ENCODE measurements at regions not wholly inside any gene's neighbourhood (a gene's known extent, or its start where the extent isn't known, plus 50 kb on each side); places are given as distances from the start of the nearest gene placed in this dataset.
"Not testable (repeated sequence)": the region's sequence is repeated elsewhere in the genome, so short reads cannot be mapped to it uniquely, and the experiment has no call there.

DNA sequence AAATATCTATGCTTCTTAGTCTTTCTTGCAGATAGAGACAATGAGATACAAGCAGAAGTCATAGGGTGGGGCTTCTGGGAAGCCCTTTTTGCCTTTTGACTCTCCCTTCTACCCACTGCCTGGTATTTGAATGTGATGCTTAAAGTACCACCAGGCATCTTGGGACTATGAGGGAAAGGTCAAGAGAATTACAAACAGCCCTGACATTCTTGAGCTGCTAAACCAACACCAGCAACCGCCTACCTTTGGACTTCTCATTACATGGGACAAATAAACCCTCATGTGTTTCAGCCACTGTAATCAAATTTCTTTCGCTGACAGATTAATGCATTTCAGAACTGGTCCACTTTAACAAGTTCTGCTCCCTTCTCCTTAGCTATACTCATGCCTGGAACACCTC lies 112.8 kb downstream of the LUZP4 start:
- DNase-seq (ENCODE audit: low read depth), result no peak

DNA sequence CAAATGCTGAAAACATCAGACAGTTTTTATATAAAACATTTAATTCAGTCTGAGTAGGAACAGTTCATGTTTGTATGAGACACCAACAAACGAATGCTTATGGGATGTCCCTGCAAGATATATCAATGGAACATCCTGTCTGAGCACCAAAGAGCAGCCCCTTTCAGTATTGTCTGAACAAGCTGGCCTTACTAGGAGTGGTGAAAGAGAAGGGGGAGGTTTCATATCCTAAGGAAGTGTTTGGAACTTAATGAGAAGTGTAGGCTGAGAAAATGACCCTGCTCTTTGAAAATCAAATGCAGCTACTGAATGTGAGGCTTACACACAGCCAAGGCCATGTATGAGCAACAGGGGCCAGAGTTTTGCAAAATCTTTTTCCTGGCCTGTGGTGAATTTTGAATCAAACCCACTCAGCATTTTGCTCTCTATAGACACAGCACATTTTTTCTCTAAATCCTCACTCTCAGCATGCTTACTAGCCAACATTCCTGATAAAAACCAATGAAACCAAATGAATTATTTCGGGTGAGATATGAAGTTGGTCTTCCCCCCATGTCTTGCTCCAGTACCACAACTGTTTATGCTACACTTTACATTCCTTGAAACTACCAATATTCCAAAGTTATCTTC lies 119.4 kb downstream of the LUZP4 start:
- peak; percentile 84 for DNase-seq (ENCODE audit: low read depth)

DNA sequence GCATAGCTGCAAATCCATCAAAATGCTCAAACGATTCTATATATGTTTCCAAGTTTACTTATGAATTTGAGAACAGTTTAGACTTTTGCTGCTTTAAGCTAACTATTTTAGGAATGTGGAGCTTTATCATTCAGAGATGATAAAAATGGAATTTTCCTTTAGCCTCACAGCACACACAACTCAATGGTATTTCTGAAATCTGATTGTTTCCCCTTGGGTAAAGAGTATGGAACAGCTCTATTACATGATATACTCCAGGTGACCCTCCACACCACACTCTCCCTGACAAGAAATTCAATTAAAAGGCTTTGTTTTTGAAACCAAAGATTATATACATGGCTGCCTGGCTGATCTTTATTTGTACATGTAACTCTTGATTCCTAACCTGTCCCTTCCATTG lies 120.0 kb downstream of the LUZP4 start:
- DNase-seq (ENCODE audit: low read depth), result peak; percentile 54

DNA sequence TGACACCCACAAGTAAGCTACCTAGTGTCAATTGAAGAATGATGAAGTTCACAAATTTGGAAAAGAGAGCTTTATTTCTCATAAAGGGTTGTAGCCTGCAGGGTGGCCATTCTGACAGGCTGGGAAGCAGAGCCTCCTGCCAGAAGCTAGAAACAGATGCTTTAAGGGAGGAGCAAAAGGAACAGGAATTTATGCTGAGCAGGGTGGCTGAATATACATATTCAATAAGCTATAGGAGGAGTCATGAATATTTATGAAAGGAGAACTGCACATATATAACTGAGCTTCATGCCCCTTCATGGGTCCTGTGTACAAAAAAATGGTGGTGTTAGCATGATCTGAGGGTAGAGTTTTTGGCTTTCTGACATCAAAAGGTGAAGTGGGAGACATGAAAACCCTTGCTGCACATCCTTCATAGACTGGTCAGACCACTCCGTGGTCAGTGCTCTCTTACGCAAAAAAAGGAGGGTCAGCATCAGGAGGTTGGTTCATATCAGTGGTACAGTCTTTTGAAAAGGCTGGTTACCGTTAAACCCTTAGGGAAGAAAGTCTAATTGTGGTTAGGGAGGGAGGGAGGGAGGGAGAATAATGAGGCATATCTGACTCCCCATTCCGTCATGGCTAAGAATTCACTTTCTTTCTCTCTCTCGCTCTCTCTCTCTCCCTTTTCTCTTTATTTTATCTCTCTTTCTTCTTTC lies 121.4 kb downstream of the LUZP4 start:
- peak; percentile 88 for DNase-seq (ENCODE audit: low read depth)

DNA sequence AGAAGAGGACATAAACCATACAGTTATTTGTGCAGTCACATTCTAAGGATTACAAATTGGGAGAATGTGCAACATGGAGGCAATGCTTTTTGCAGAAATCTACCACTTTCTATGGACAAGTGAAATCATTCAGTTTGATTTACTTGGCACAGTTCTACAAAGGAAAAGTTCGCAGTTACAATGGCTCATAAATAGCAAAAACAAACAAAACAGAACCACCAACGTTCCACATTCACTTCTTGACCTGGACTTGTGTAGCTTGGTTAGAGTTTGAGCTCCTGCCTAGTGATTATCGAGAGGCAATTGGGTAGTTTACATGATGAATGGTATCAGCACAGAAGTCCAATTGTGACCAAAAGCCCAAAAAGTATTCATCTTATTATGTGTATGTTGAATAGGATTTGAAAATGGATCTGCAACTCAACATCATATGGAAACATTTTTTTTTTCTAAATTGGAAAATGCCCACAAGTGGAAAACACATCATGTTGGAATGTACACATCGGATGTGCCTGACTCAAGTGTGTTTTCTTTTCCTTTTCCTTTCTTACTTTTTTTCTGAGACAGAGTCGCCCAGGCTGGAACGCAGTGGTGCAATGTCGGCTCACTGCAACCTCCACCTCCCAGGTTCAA lies 123.8 kb downstream of the LUZP4 start:
- peak; percentile 21 for DNase-seq (ENCODE audit: low read depth)

DNA sequence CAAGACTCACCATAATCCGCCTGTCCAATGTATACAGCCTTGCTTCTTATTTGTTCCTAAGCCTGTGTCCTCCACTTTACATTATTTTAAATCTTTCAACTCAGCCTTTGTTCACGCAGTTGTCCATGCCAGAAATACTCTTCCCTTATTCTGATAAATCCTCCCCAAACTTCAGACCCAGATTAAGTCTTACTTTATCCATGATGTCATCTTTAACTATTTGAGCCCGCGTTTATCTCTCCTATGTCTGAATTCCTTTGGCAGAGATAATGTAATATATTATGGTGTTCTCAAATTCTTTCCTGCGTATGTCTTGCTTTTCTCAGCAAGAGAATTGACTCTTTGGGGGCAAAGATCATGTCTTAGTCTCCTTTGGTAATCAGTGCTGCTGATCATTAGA lies 129.6 kb downstream of the LUZP4 start:
- peak; percentile 70 for DNase-seq (ENCODE audit: low read depth)

DNA sequence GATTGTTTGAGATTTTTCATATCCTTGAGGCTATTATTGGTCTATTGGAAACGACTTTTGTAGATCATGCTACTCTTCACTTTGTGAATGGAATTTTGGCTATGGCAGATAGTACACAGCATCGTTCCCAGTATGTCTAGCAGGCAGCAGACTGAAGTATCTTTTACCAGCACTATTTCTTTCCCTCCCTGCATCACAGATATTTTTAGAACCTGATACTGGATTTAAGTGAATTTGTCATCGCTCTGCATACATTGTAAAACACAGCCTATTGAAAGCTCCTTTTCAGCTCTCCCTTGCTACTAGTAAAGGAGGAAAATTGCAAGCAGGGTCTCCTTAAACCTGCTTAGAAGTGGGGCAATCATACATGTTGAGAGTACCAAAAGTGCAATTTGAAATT lies 133.6 kb downstream of the LUZP4 start:
- DNase-seq (ENCODE audit: low read depth), result no peak

DNA sequence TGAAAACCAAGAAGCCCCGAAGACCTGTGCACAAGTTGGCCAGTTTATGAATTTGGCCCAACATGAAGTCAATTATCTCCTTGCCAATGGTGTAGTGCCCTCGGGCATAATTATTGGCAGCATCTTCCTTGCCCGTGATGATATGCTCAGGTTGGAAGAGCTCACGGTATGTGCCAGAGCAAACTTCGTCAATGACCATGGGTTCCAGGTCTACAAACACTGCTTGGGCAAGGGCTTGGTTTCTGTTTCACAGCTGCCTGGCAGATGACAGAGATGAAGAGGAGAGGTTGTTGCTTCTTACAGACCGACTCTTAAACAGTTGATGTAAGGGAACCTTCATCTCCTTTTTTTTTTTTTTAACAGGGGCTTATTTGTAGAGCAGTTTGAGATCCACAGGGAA lies 135.6 kb upstream of the PLS3 start:
- DNase-seq (ENCODE audit: low read depth), result no peak

DNA sequence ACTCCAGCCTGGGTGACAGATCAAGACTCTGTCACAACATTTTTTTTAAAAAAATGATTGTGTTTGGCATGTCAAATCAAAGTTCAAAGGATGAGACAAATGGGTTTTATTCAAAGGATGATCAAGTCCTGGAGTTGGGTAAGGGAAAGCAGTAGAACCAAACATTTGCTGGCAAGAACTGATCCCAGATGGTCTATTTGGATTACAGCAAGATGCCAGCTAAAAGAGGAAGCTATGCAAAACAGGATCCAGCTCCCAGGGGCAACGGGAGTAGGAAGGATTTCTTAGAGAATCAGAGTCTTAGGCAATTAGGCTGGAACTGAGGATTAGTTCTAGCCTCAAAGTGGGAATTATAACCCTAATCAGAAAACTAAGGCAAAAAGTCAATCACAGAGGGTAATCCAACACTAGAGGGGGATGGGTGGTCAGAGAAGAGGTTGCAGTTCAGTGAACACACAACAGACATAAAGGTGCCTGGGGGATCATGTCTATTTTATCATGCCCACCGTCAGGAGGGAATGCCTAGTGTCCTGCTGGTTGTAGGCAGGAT lies 133.0 kb upstream of the PLS3 start:
- DNase-seq (ENCODE audit: low read depth), result no peak

DNA sequence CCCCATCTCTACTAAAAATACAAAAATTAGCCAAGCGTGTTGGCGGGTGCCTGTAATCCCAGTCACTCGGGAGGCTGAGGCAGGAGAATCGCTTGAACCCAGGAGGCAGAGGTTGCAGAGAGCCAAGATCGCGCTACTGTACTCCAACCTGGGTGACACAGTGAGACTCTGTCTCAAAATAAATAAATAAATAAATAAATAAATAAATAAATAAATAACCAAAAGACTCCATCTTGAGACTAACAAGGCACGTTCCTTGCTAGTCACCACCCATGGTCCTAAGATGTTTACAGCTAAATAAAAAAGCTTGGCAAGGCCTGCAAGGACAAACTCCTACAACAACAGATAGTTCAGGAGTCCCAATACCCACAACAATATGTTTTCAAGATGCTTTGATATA lies 126.1 kb upstream of the PLS3 start:
- not testable (repeated sequence) for DNase-seq (ENCODE audit: low read depth)

DNA sequence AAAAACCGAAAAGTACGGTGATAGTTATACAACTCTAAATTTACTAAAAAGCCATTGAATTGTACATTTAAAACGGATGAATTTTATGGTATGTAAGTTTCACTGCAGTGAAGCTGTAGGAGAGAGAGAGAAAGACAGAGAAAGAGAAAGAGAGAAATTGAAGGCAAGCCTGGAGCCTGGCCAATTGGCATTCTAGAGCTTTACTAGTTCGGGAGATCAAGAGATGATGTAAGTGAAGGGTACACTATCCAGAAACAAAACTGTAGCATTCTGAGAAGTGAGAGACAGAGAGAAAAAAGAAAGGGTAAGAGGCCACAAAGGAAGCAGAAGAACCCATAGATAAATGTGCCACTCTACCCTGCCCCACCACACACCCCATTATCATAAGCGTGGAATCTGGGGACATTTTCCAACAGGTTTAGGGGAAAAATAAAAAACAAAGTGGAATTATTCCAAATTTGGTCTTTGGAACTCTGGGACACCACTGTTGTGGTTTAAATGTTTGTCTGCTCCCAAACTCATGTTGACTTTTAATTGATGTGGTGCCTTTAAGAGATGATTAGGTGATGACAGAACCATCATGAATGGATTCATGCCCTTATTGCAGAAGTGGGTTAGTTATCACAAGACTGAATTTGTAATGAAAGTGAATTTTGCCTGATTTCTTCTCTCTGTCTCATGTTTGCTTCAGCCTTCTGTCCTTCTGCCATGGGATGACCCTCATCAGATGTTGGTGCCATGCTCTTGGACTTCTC lies 123.0 kb upstream of the PLS3 start:
- DNase-seq (ENCODE audit: low read depth), result no peak

DNA sequence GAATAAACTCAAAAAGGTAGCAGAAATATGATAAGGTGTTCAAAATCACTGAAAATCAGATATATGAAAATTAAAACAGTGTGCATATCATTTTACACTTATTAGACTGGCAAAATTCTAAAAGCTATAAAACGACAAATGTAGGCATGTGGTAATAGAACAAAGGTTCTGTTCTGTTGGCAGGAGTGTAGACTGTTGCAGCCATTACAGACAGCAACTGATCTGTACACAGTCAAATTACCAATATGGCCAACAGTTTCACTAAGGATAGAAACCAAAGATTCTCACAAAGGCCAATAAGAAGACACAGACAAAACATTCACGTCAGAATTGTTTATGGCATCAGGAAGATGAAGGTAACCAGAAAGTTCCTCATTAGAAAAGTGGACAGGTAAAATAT lies 112.8 kb upstream of the PLS3 start:
- no peak for DNase-seq (ENCODE audit: low read depth)

DNA sequence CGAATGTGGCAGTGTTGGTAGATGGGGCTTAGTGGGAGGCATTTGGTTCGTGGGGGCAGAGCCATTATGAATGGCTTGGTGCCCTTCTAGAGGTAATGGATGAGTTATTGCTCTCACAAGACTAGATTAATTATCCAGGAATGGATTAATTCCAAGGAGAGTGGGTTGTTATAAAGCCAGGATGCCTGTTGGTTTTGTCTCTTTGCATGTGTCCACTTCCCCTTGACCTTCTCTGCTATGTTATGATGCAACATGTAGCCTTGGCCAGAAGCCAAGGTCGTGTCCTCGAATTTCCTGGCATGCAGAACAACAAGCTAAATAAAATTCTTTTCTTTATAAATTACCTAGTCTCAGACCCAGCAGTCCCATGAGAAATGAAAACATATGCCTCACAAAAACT lies 111.2 kb upstream of the PLS3 start:
- DNase-seq (ENCODE audit: low read depth), result peak; percentile 68

DNA sequence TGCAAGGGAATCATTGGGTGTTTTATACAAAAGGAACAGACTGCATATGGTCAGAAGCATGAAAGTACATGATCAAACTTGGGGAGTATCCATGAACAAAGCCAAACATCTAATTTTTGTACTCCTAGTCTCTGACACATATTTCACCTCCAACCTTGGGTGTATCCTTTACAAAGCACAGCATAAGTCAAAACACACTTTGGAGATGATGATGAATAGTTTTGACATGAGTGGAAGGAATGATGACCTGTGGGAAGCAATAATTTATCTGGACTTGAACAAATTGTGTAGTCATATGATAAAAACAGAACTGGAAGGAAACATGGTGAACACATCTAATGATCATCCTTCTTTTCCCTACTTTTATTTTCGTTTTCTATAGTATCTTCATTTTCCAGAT lies 108.7 kb upstream of the PLS3 start:
- peak; percentile 27 for DNase-seq (ENCODE audit: low read depth)

DNA sequence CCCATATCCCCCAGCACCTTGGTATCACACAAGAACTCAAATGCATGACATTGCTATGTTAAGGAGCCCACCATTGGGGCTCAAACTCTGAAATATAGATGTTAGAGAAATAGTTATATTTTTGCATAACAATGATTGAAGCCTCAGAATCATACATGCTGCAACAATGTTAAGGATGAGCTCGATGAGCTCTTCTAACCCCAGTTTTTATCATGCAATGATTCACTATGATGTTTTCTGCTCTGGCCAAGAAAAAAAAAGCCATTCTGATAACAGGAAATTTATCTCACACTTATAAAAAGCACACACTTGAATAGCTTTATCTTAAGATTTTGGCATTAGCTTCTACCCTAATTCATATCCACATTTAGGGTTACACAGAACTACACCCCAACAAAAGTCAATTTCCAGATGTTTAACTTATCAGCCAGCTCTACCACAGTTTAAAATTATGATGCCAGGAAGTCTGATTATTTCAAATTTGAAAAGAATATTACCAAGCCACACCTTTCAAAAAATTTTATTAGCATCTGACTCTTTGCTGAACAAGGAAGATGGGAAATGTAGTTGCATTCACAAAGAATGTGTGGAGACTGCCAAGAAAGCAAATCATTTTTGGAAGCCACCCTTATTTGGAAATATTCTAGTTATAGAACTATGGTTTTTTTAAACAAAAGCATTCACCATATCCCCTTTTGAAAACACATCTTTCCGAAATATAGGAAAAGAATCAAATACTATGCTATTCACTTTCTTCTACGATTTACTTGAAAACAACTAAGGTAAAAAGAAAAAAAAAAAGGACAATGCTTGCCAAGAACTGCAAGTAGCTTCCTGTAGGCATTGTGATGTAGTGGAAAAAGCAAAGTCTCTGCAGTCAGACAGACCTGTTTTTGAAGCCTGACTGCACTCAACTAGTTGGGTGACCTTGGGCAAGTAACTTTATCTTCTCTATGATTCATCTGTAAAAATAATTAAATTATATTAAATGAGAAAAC lies 100.8 kb upstream of the PLS3 start:
- DNase-seq (ENCODE audit: low read depth), result peak; percentile 50

DNA sequence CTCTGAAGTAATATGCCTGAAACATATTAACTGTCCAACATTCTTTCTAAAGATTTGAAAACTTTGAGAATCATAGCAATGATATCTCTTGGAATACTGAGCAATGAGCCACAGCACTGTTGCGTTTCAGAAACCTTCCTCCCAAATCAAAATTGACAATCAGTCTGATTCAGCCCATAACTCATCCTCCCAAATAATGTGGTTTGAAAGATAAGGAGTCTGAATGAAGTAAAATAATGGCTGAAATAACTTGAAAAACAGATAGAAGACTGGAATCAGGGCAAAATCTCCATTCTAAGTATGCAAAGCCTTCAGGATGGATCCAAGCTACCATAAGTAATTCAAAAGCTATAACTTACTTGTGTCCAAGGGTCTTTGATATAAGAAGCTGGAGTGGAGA lies 98.6 kb upstream of the PLS3 start:
- DNase-seq (ENCODE audit: low read depth), result peak; percentile 76

DNA sequence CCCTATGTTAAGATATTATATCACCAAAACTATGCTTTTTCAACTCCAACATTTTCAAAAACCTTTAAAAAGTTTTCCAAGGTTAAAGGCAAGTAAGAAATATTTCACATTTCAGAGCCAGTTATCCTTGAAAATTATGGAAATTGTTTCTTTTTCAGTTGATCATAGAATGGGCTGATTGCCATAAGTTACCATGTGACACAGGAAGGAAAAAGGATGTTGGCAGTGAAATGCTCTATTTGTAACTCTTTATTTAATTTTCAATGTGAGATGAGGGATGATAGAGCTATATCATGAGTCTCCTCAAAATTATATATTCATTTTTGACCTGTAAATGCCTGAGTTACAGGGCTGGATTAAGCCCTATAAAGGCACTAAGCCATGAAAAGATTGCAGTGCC lies 93.0 kb upstream of the PLS3 start:
- no peak for DNase-seq (ENCODE audit: low read depth)

DNA sequence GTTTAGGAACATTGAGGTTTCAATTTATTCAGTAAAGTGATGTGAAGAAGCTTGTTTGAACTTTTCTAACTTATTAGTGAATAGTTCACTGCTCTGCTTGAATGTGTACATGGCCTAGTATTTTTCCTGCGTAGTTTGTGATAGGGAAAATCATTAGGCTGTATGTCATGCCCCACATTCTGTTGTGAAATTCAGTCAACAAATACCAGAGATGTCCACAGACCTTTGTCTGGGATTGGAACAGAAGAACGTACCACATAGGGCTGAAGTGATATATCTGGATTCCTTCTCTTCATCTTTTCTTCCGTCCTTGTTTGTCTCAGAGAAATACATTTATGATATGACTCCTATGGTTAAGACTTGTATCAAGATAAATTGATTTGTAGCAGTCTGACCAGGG lies 88.8 kb upstream of the PLS3 start:
- DNase-seq (ENCODE audit: low read depth), result peak; percentile 87

DNA sequence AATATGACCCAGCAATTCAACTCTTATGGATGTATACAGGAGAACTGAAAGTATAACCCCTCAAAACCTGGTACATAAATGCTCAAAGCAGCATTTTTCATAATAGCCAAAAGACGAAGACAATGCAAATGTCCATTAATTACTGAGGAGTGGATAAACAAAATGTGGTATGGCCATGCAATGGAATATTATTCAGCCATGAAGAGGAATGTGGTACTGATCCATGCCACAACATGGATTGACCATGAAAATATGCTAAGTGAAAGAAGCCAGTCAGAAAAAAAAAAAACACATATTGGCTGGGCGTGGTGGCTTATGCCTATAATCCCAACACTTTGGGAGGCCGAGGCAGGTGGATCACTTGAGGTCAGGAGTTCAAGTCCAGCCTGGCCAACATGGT lies 74.5 kb upstream of the PLS3 start:
- no peak for DNase-seq (ENCODE audit: low read depth)

DNA sequence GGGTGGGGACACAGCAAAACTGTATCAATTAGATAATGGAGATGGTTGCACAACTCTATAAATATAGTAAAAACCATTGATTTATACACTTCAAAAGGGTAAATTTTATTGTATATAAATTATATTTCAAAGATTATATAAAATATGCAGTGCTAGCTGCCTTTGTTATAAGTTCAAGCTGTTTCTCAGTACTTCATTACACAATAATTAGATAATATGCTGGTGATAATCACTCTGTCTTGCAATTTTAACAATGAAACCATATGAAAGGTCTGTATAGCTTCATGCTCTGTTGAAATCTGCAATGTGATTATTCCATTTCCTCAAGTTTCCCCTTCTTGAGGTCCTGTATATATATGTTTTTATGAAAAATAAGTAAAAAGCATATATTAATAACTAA lies 73.4 kb upstream of the PLS3 start:
- peak; percentile 23 for DNase-seq (ENCODE audit: low read depth)

DNA sequence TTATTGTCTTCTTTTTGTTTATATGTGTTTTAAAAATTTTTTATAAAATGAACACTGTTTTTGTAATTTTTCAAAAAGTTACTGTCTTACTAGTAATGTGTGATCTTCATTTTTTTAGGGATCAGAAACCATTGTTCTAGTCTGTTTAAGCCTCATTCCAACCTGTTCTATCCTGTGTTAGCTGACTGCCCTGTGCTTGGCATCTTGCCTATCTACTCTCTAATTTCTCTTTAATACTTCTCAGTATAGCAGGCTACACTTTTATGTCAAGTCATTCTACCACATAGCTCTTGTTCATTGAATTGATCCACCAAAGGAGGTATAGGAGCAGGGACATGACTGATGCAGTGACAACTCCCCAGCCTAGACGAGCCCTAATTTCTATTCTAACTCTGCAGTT lies 70.2 kb upstream of the PLS3 start:
- DNase-seq (ENCODE audit: low read depth), result no peak
